ENCODE measurements at regions not wholly inside any gene's neighbourhood (a gene's known extent, or its start where the extent isn't known, plus 50 kb on each side); places are given as distances from the start of the nearest gene placed in this dataset.

GRCh38 chr4:77399831-77400230, 205.8 kb upstream of the CXCL13 start:
- no peaks in the 10 kb centered on the region for H3K79me2 ChIP-seq (ENCODE audit: insufficient read depth, low read length)
- in situ Hi-C loops (cut with HindIII; ENCODE audit: extremely low pct_ligation_motif_present, low pct_unique_long_range_greater_than_20kb) (no loop called here), intact Hi-C loops (cut with micrococcal nuclease; ENCODE audit: unreplicated experiment) (no loop called here)
- no peaks in the 10 kb centered on the region for H4K20me1 ChIP-seq (ENCODE audit: insufficient read depth, low read length)
- no peak overlapping the region for H3K4me3 ChIP-seq (replicated peaks in 1 of 3; ENCODE audit: insufficient read depth in 1 of 3, low read depth in 2 of 3, low read length in 3 of 3)
- no peak for ATAC-seq
- no peak overlapping the region for H3K27ac ChIP-seq (ENCODE audit: extremely low read length, insufficient read depth, low read length)
- ChIA-PET POLR2A (no interaction called here), CTCF (ENCODE audit: low intra/inter-chr PET ratio, low total read pairs) (no interaction called here)
- no peak overlapping the region for H3K4me2 ChIP-seq (ENCODE audit: low read depth, low read length)
- TF ChIP-seq USF2 (IDR thresholded peaks at IDR 0.05; ENCODE audit: low read depth, low read length) (no peak), USF2 (CRISPR knock-in tag; IDR thresholded peaks at IDR 0.05; ENCODE audit: borderline replicate concordance) (no peak), TRAFD1 (CRISPR knock-in tag; IDR thresholded peaks at IDR 0.05; ENCODE audit: borderline replicate concordance) (no peak), ZNF781 (CRISPR knock-in tag; IDR thresholded peaks at IDR 0.05; ENCODE audit: borderline replicate concordance, not compliant biosample characterization) (no peak), ZNF607 (CRISPR knock-in tag; IDR thresholded peaks at IDR 0.05; ENCODE audit: borderline replicate concordance) (no peak), ZNF20 (CRISPR knock-in tag; IDR thresholded peaks at IDR 0.05) (no peak), FIP1L1 (IDR thresholded peaks at IDR 0.05; ENCODE audit: borderline replicate concordance, insufficient read depth, low read depth, low read length) (no peak), SIX4 (CRISPR knock-in tag; IDR thresholded peaks at IDR 0.05) (no peak), ZNF17 (CRISPR knock-in tag; IDR thresholded peaks at IDR 0.05) (no peak), SRF (IDR thresholded peaks at IDR 0.05; ENCODE audit: low read depth, low read length) (no peak), ESRRA (CRISPR knock-in tag; IDR thresholded peaks at IDR 0.05; ENCODE audit: low read depth) (no peak), HNF1B (CRISPR knock-in tag; IDR thresholded peaks at IDR 0.05) (no peak), SMC3 (IDR thresholded peaks at IDR 0.05; ENCODE audit: low read length) (no peak)
- TF ChIP-seq, protein P1, sequence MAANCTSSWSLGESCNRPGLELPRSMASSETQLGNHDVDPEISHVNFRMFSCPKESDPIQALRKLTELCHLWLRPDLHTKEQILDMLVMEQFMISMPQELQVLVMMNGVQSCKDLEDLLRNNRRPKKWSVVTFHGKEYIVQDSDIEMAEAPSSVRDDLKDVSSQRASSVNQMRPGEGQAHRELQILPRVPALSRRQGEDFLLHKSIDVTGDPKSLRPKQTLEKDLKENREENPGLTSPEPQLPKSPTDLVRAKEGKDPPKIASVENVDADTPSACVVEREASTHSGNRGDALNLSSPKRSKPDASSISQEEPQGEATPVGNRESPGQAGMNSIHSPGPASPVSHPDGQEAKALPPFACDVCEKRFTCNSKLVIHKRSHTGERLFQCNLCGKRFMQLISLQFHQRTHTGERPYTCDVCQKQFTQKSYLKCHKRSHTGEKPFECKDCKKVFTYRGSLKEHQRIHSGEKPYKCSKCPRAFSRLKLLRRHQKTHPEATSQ (CRISPR knock-in tag; IDR thresholded peaks at IDR 0.05; ENCODE audit: borderline replicate concordance), result no peak
- no peaks in the 10 kb centered on the region for H3K4me1 ChIP-seq (ENCODE audit: insufficient read depth, low read length)
- no peaks in the 10 kb centered on the region for H3K36me3 ChIP-seq (replicated peaks in 1 of 2; ENCODE audit: control insufficient read depth in 1 of 2, insufficient read depth in 2 of 2, low read length in 2 of 2)
- no peaks in the 10 kb centered on the region for H3K9me3 ChIP-seq (ENCODE audit: low read length)
- no TSS peak for BruUV-seq (replicated peaks)
- no peak overlapping the region for H3K9ac ChIP-seq (ENCODE audit: insufficient read depth, low read depth, low read length)
- DNase-seq (ENCODE audit: low spot score), result no peak
- no peaks in the 10 kb centered on the region; a peak in 1 of 5 replicates for H3K27me3 ChIP-seq (ENCODE audit: control insufficient read depth in 1 of 2, insufficient read depth in 2 of 2, low read length in 2 of 2)
- H2AFZ ChIP-seq (ENCODE audit: low read length), result no peak overlapping the region
- FAIRE-seq, result no peak

Measured in HepG2 (cell line).